HFF-Myc (cell line): ENCODE measurements at regions not wholly inside any gene's neighbourhood (a gene's known extent, or its start where the extent isn't known, plus 50 kb on each side); places are given as distances from the start of the nearest gene placed in this dataset.

ENCODE experiments used
- DNase-seq: peaks from one replicate; pipeline ENCODE4 v3.0.0-alpha.2; 2011; ENCODE audit warnings: low read depth; ENCODE audit errors: extremely low read depth
- H3K4me3 ChIP-seq: replicated peaks from 2 replicates; pipeline ENCODE4 v1.5.1; 2011; ENCODE audit warnings: low read depth, mild to moderate bottlenecking, control low read depth, low read length
- TF ChIP-seq, protein P1 (sequence below): IDR thresholded peaks from 2 replicates; pipeline ENCODE4 v1.5.1; 2012; ENCODE audit warnings: mild to moderate bottlenecking, low read depth, low read length, control low read depth; ENCODE audit errors: missing control alignments

- no peak overlapping the region for H3K4me3 ChIP-seq
- no peak for DNase-seq
- TF ChIP-seq, protein P1, sequence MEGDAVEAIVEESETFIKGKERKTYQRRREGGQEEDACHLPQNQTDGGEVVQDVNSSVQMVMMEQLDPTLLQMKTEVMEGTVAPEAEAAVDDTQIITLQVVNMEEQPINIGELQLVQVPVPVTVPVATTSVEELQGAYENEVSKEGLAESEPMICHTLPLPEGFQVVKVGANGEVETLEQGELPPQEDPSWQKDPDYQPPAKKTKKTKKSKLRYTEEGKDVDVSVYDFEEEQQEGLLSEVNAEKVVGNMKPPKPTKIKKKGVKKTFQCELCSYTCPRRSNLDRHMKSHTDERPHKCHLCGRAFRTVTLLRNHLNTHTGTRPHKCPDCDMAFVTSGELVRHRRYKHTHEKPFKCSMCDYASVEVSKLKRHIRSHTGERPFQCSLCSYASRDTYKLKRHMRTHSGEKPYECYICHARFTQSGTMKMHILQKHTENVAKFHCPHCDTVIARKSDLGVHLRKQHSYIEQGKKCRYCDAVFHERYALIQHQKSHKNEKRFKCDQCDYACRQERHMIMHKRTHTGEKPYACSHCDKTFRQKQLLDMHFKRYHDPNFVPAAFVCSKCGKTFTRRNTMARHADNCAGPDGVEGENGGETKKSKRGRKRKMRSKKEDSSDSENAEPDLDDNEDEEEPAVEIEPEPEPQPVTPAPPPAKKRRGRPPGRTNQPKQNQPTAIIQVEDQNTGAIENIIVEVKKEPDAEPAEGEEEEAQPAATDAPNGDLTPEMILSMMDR: no peak
Observed at GRCh38 chr13:40171566-40171965, 494.9 kb downstream of the FOXO1 start.

GRCh38 chr13:40172149-40172591 is 494.3 kb downstream of the FOXO1 start:
- DNase-seq: no peak
- TF ChIP-seq, protein P1: no peak
- no peak overlapping the region for H3K4me3 ChIP-seq

DNA sequence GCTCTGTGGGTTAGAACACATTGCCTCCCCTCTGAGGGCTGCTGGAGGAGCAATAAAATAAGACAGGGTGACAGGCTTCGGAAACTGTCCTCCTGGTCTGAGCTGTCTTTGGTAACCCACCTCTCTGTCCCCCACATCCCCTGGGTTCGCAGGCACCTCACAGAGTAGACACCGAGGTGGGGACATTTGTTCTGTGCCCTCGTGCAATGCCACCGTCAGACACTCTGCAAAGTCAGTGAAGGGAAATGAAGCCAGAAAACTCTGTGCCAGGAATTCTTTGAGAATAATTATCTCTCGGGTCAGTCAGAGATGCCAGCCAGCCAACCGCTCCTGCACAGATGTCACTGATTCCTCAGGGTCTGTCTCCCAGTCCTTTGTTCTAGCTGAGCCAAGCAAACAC is 493.6 kb downstream of the FOXO1 start:
- H3K4me3 ChIP-seq: no peak overlapping the region
- DNase-seq: no peak
- TF ChIP-seq, protein P1: no peak

DNA sequence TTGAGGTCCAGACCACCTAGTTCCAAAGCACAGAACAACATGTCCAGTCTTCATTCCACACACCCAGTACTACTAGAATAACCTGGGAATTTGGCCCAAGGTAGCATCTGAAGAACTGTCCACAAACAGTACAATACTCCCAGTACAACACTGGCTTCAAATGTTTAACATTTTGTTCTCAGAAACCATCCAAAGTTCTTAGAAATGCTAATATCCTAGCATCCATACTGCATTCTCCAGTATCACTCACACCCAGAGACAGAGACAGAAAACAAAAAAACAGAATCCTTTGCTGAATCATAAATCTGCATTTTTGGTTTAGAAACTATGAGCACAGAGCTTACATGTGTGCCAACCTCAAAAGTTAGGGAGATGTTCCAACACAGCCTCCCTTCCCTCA is 490.8 kb downstream of the FOXO1 start:
- TF ChIP-seq, protein P1: no peak
- DNase-seq: no peak
- H3K4me3 ChIP-seq: no peak overlapping the region

DNA sequence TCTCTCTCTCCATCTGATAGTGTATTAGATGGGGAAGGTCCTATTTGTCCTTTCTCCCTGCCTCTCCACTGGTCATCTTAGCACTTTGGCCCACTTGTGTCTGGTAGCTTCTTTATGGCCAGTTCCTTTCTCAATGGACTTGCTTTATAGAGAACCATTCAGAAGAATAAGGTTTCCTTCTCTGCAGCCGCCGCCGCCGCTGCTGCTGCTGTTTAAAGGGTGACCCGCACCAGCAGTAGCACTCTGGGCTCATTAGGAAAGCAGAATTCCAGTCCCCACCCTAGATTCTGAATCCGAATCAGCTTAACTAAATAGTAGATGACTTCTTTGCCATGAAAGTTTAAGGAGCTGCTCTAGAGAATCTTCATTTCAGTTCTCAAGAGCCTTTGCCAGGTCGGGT is 490.2 kb downstream of the FOXO1 start:
- TF ChIP-seq, protein P1: no peak

GRCh38 chr13:40178130-40178529 is 488.3 kb downstream of the FOXO1 start:
- H3K4me3 ChIP-seq: no peak overlapping the region
- TF ChIP-seq, protein P1: no peak
- no peak for DNase-seq

More for the DNA sequence above, 490.2 kb downstream of the FOXO1 start:
- H3K4me3 ChIP-seq: no peak overlapping the region
- no peak for DNase-seq
